GM19099 (cell line): ENCODE measurements at regions not wholly inside any gene's neighbourhood (a gene's known extent, or its start where the extent isn't known, plus 50 kb on each side); places are given as distances from the start of the nearest gene placed in this dataset.

Source experiments
- POLR2A ChIP-seq: IDR thresholded peaks from 3 replicates; pipeline ENCODE4 v1.6.1; 2011; ENCODE audit warnings: low read depth; ENCODE audit not compliant: insufficient read length; ENCODE audit errors: extremely low read depth

DNA sequence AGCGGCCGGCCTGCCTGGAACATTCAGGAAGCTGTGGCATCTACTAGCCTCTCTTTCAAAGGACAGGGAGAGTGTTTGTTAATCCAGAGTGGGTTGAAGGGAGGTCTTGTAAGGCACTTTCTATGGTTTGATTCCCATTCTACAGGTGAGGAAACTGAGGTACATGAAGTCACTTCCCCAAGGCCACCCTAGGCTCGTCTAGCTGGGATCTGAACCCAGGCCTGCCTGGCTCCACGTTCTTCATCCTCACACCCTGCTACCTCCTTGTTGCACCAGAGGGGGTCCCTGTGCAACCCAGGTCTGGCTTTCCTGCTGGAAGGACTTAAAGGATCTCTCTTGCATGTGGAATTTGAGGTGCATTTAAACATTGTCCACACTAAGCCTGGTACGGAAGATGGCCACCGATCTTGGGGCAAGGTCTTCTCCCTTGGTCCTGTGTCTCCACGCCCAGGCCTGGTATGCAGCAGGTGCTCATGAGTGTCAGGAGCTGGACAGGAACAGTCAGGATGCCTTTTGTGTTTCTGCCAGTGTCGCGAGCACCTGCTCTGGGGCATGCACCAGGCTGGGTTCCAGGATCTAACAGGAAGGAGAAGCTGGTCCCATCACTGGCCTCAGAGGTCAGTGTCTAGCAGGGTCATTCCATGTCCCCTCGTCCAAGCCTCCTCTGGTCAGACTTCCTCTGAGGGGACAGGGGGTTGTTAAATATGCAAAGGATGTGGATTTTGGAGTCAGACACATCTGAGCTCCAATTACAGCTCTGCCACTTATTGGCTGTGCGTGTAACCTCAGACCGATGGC is 103.2 kb upstream of the RUNX3 start:
- no peak for TF ChIP-seq POLR2A

- peak; percentile 66 for TF ChIP-seq POLR2A
Measured at GRCh38 chr1:25031966-25032667, 102.0 kb upstream of the RUNX3 start.

DNA sequence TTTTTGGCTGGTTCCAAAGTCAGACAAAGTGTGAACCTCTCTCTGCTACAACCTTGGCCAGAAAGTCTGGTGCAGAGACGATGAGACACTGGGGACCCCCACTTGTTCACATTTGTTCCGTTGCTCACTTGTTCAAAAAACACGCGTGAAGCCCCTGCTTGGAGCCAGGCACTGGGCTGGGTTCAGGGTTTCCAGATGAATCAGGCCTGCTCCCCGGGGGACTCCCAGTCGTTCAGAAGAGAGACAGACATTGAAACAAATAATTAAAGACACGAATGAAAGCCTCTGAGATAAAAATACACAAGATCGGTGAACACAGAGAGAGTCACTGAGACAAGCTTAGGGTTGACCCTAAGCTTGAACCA is 101.5 kb upstream of the RUNX3 start:
- TF ChIP-seq POLR2A = no peak

- TF ChIP-seq POLR2A = peak; percentile 13
Measured at GRCh38 chr1:25030674-25031589, 100.9 kb upstream of the RUNX3 start.

- no peak for TF ChIP-seq POLR2A
Measured at GRCh38 chr1:25030012-25030411, 99.9 kb upstream of the RUNX3 start.

GRCh38 chr1:25028907-25029599 is 99.0 kb upstream of the RUNX3 start:
- TF ChIP-seq POLR2A = no peak

- TF ChIP-seq POLR2A = peak; percentile 28
Measured at GRCh38 chr1:25028587-25028906, 98.5 kb upstream of the RUNX3 start.

- no peak for TF ChIP-seq POLR2A
Measured at GRCh38 chr1:25027822-25028586, 97.9 kb upstream of the RUNX3 start.

- peak; percentile 21 for TF ChIP-seq POLR2A
Measured at GRCh38 chr1:25026730-25027450, 96.8 kb upstream of the RUNX3 start.

GRCh38 chr1:25026304-25026703 is 96.2 kb upstream of the RUNX3 start:
- TF ChIP-seq POLR2A = no peak

- TF ChIP-seq POLR2A = no peak
Measured at GRCh38 chr1:25024615-25025350, 94.7 kb upstream of the RUNX3 start.

DNA sequence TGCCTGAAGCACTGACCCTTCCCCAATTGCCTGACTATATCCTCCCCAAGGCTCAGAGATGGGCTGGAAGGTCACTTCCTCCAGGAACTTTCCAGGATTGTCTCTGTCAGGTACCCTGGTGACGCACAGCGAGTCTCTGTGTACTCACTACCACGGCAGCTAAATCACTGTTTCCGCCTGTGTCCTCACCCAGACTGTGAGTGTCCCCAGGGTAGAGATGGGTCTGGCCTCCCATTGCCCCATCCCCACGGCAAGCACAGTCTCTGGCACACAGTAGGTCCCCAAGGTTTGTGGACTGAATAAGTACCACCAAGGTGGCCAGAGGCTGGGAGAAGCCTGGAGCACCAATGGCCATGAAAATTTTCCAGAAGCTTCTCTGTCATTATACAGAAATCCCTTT is 93.8 kb upstream of the RUNX3 start:
- no peak for TF ChIP-seq POLR2A

DNA sequence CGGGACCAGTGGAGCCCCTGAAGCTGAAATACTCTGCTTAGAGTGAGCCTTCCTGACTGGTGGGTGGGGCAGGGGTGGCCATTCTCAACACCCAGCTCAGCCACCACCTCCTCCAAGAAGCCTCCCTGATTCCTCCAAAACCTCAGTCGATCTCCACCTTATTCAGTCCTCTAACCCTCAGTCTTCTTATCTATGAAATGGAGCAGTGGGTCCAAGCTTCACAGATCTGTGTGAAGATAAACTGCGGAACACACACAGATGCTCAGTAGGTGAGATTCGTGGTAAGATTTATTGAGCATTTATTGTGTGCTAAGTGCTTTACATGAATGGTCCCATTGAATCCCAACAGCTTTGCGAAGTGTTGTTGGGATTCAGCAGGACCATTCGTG is 93.1 kb upstream of the RUNX3 start:
- TF ChIP-seq POLR2A = no peak
